ENCODE measurements at regions not wholly inside any gene's neighbourhood (a gene's known extent, or its start where the extent isn't known, plus 50 kb on each side); places are given as distances from the start of the nearest gene placed in this dataset.
"Not testable (repeated sequence)": the region's sequence is repeated elsewhere in the genome, so short reads cannot be mapped to it uniquely, and the experiment has no call there.

GRCh38 chr15:81886591-81886990, 159.2 kb downstream of the MEX3B start:
- H3K4me3 ChIP-seq (ENCODE audit: low read depth, low read length): no peak overlapping the region
- TF ChIP-seq CTCF (IDR thresholded peaks at IDR 0.05; ENCODE audit: borderline replicate concordance, insufficient read depth, low read depth, low read length): no peak

GRCh38 chr15:81886080-81886479, 159.7 kb downstream of the MEX3B start:
- no peak for TF ChIP-seq CTCF (IDR thresholded peaks at IDR 0.05; ENCODE audit: borderline replicate concordance, insufficient read depth, low read depth, low read length)
- no peak overlapping the region for H3K4me3 ChIP-seq (ENCODE audit: low read depth, low read length)

- TF ChIP-seq CTCF (IDR thresholded peaks at IDR 0.05; ENCODE audit: borderline replicate concordance, insufficient read depth, low read depth, low read length): no peak
- no peak overlapping the region for H3K4me3 ChIP-seq (ENCODE audit: low read depth, low read length)
Measured at GRCh38 chr15:81885135-81885534, 160.7 kb downstream of the MEX3B start.

GRCh38 chr15:81882504-81882903, 163.3 kb downstream of the MEX3B start:
- no peak overlapping the region for H3K4me3 ChIP-seq (ENCODE audit: low read depth, low read length)
- no peak for TF ChIP-seq CTCF (IDR thresholded peaks at IDR 0.05; ENCODE audit: borderline replicate concordance, insufficient read depth, low read depth, low read length)

DNA sequence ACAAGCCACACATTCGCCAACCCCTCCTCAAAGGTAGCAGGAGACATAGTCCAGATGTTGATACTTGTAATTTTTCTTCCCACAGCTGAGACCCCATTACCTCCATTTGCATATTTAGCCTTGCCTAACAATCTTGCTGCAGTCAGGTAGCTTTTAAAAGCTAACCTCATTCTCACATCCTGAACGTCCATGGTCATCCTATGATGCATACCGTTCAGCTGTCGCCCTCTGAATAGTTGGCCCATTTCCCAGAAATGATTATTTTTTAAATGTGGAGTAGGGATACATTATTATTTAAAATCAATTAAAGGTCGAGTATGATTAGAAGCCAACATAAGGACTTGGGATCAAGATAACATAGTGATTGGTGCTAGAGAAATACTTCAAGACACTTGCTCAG, 165.0 kb downstream of the MEX3B start:
- TF ChIP-seq CTCF (IDR thresholded peaks at IDR 0.05; ENCODE audit: borderline replicate concordance, insufficient read depth, low read depth, low read length): no peak
- H3K4me3 ChIP-seq (ENCODE audit: low read depth, low read length): no peak overlapping the region

GRCh38 chr15:81880314-81880713, 165.5 kb downstream of the MEX3B start:
- no peak for TF ChIP-seq CTCF (IDR thresholded peaks at IDR 0.05; ENCODE audit: borderline replicate concordance, insufficient read depth, low read depth, low read length)
- no peak overlapping the region for H3K4me3 ChIP-seq (ENCODE audit: low read depth, low read length)

DNA sequence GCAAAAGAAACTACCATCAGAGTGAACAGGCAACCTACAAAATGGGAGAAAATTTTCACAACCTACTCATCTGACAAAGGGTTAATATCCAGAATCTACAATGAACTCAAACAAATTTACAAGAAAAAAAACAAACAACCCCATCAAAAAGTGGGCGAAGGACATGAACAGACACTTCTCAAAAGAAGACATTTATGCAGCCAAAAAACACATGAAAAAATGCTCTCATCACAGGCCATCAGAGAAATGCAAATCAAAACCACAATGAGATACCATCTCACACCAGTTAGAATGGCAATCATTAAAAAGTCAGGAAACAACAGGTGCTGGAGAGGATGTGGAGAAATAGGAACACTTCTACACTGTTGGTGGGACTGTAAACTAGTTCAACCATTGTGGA, 170.1 kb downstream of the MEX3B start:
- H3K4me3 ChIP-seq (ENCODE audit: low read depth, low read length): not testable (repeated sequence)

DNA sequence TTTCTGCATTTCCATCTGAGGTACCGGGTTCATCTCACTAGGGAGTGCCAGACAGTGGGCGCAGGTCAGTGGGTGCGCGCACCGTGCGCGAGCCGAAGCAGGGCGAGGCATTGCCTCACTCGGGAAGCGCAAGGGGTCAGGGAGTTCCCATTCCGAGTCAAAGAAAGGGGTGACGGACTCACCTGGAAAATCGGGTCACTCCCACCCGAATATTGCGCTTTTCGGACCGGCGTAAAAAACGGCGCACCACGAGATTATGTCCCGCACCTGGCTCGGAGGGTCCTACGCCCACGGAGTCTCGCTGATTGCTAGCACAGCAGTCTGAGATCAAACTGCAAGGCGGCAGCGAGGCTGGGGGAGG, 175.1 kb downstream of the MEX3B start:
- not testable (repeated sequence) for H3K4me3 ChIP-seq (ENCODE audit: low read depth, low read length)

DNA sequence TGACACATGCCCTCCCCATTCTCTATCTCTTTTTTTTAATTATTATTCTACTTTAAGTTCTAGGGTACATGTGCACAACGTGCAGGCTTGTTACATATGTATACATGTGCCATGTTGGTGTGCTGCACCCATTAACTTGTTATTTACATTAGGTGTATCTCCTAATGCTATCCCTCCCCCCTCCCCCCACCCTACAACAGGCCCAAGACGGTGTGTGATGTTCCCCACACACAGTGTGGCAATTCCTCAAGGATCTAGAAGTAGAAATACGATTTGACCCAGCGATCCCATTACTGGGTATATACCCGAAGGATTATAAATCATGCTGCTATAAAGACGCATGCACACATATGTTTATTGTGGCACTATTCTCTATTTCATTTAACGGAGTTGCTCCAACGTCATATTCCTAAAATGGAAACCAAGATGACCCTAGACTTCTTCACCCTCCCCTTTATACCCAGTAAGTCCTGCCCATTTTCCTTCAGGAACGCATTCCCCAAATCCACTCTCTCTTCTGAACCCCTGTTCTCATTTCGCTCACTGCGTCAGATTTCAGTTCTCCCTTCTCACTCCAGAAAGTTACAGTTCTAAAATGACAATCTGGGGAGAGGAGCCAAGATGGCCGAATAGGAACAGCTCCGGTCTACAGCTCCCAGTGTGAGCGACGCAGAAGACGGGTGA, 175.6 kb downstream of the MEX3B start:
- not testable (repeated sequence) for H3K4me3 ChIP-seq (ENCODE audit: low read depth, low read length)
